ENCODE measurements at regions not wholly inside any gene's neighbourhood (a gene's known extent, or its start where the extent isn't known, plus 50 kb on each side); places are given as distances from the start of the nearest gene placed in this dataset.
"Not testable (repeated sequence)": the region's sequence is repeated elsewhere in the genome, so short reads cannot be mapped to it uniquely, and the experiment has no call there.

GRCh38 chr5:67999391-67999790 lies 216.2 kb upstream of the PIK3R1 start:
- no peak for DNase-seq (ENCODE audit: low read depth, low spot score)
- no peak overlapping the region for H3K4me3 ChIP-seq (ENCODE audit: low read length)

- no peak for DNase-seq (ENCODE audit: low read depth, low spot score)
- H3K4me3 ChIP-seq (ENCODE audit: low read length) = no peak overlapping the region
Measured at GRCh38 chr5:67998709-67999261, 216.8 kb upstream of the PIK3R1 start.

DNA sequence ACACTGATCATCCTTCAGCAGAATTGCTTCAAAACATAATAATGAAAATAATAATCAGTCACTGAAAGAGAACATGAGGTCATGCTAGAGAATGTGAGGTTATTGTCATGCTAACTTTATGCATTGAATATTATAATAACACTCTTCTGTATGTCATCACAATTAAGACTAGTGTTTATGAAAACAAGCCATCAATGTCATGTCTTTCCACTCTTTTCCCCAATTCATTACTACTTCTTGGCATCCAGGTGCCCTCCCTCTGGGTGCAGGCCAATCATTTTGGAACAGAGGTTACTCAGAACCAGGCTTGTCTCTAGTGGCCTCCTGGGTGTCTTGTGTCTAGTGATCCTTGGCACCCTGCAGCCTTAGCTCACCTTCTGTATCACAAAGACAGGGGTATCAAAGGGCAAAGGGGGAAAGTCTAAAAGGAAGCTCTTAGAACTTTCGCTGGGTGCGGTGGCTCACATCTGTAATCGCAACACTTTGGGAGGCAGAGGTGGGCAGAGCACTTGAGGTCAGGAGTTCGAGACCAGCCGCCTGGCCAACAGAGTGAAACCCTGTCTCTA lies 217.6 kb upstream of the PIK3R1 start:
- no peak overlapping the region for H3K4me3 ChIP-seq (ENCODE audit: low read length)
- no peak for DNase-seq (ENCODE audit: low read depth, low spot score)

DNA sequence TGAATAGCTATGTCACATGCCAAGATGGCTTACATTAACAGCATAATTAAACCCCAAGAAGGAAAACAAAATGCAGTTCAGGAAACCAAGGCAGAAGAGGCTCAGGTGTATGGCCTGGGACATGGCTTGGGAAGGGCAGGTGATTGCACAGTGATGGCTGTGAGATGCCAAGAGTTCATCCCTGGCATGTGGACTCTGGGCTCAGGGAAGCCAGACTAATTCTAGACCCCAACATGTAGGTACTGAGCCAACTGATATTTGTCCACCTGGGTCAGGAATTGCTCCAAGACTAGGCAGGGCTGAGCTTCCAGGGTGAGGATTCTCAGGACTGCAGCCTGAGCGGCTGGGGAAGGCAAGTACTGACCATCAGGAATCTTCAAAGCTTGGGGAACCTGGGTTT lies 218.4 kb upstream of the PIK3R1 start:
- no peak for DNase-seq (ENCODE audit: low read depth, low spot score)
- H3K4me3 ChIP-seq (ENCODE audit: low read length) = no peak overlapping the region

DNA sequence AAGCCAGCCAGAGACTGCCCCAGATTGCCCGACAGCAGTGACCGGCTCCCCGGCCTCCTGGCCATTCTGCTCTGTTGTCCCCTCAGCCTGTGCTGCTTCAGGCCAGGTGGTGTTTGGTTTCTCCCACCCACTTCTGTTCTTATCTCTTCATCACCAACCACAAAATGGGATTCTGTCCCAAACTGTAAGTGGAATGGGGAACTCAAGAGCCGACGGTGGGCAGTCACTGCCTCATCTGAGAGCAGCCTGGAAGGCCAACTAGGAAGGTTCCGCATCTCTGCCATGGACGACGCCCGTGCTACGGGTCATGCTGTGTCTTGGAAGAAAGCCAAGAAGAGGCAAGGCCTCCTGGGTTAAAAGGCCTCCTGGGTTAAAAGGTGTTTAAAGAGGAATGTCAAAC lies 219.0 kb upstream of the PIK3R1 start:
- DNase-seq (ENCODE audit: low read depth, low spot score) = no peak

DNA sequence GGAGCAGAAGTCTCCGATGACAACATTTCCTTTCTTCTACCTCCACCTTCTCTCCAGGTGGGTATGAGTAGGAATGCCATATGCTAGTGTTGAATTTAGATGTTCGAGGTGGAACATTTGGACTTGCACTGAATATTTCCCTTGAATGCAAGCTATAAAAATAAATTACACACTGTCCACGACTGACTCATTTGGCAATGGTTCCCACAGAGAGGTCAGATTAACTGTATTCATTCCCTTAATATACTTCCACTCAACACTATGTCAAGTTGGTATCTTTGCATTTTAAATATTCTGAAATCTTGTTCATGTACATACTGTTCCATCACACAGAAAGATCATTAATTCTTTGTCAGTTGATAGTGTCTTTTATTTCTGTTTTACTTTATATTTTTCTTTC lies 222.6 kb upstream of the PIK3R1 start:
- DNase-seq (ENCODE audit: low read depth, low spot score) = no peak
- H3K4me3 ChIP-seq (ENCODE audit: low read length) = no peak overlapping the region

More for the DNA sequence above, 219.0 kb upstream of the PIK3R1 start:
- no peak overlapping the region for H3K4me3 ChIP-seq (ENCODE audit: low read length)

- DNase-seq (ENCODE audit: low read depth, low spot score) = no peak
- H3K4me3 ChIP-seq (ENCODE audit: low read length) = no peak overlapping the region
Measured at GRCh38 chr5:67989456-67989855, 226.1 kb upstream of the PIK3R1 start.

GRCh38 chr5:67986761-67987160 lies 228.8 kb upstream of the PIK3R1 start:
- no peak for DNase-seq (ENCODE audit: low read depth, low spot score)
- H3K4me3 ChIP-seq (ENCODE audit: low read length) = no peak overlapping the region

- DNase-seq (ENCODE audit: low read depth, low spot score) = no peak
- no peak overlapping the region for H3K4me3 ChIP-seq (ENCODE audit: low read length)
Measured at GRCh38 chr5:67985686-67986387, 229.7 kb upstream of the PIK3R1 start.

DNA sequence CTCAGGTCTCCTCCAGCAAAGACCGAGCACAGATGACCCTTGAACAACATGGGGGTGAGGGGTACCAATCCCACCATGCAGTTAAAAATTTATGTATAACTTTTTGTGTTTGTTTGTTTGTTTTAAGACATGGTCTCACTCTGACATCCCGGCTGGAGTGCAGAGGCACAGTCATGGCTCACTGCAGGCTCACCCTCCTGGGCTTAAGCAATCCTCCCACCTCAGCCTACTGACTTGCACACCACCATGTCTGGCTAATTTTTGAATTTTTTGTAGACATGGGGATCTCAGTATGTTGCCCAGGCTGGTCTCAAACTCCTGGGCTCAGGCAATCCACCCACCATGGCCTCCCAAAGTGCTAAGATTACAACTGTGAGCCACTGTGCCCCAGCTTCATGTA lies 231.0 kb upstream of the PIK3R1 start:
- DNase-seq (ENCODE audit: low read depth, low spot score) = no peak
- no peak overlapping the region for H3K4me3 ChIP-seq (ENCODE audit: low read length)

DNA sequence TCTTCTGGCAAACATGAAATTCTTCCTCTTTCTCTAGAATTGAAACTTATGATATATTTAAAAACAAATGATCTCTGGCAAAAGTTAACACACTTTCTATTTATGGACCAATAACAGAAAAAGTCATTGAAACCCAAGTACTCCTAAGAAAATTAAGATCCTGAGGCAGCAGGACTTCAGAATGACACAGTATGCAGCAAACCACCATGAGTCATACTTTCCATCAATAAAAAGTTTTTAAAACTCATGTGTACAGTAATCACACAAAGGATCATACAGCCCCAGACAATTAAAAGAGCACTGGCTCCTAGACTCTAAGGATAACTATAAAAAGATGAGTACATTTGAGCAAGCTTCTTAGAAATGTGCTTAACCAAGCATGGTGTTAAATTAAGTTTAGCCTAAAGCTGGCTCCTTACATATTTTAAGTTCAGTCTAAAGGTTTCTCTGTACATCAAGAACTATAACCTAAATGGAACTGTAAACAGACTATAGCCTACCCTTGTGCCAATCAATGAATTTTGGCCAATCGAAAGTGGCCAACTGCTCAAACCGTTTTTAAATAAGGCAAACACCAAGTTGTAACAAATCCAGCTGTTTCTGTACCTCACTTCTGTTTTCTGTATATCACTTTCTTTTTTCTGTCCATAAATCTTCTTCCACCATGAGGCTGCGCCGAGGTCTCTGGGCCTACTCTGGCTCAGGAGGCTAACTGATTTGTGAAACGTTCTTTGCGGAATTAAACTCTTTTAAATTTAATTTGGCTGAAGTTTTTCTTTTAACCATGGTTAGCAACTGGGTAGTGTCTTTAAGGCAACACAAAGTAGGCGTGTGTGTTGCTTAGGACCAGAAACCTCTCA lies 232.1 kb upstream of the PIK3R1 start:
- DNase-seq (ENCODE audit: low read depth, low spot score) = no peak
- no peak overlapping the region for H3K4me3 ChIP-seq (ENCODE audit: low read length)

- not testable (repeated sequence) for DNase-seq (ENCODE audit: low read depth, low spot score); H3K4me3 ChIP-seq (ENCODE audit: low read length)
Measured at GRCh38 chr5:67982160-67982559, 233.4 kb upstream of the PIK3R1 start.

- no peak overlapping the region for H3K4me3 ChIP-seq (ENCODE audit: low read length)
- DNase-seq (ENCODE audit: low read depth, low spot score) = no peak
Measured at GRCh38 chr5:67978171-67978570, 237.4 kb upstream of the PIK3R1 start.

- H3K4me3 ChIP-seq (ENCODE audit: low read length) = no peak overlapping the region
- no peak for DNase-seq (ENCODE audit: low read depth, low spot score)
Measured at GRCh38 chr5:67976891-67977601, 238.5 kb upstream of the PIK3R1 start.

GRCh38 chr5:67976181-67976580 lies 239.4 kb upstream of the PIK3R1 start:
- DNase-seq (ENCODE audit: low read depth, low spot score) = no peak
- H3K4me3 ChIP-seq (ENCODE audit: low read length) = no peak overlapping the region

- no peak overlapping the region for H3K4me3 ChIP-seq (ENCODE audit: low read length)
- no peak for DNase-seq (ENCODE audit: low read depth, low spot score)
Measured at GRCh38 chr5:67974471-67974870, 241.1 kb upstream of the PIK3R1 start.

GRCh38 chr5:67974054-67974453 lies 241.5 kb upstream of the PIK3R1 start:
- DNase-seq (ENCODE audit: low read depth, low spot score) = no peak
- H3K4me3 ChIP-seq (ENCODE audit: low read length) = no peak overlapping the region

GRCh38 chr5:67971971-67972821 lies 243.4 kb upstream of the PIK3R1 start:
- no peak overlapping the region for H3K4me3 ChIP-seq (ENCODE audit: low read length)
- DNase-seq (ENCODE audit: low read depth, low spot score) = no peak

Data from Jurkat, Clone E6-1 (cell line).